ENCODE measurements at regions not wholly inside any gene's neighbourhood (a gene's known extent, or its start where the extent isn't known, plus 50 kb on each side); places are given as distances from the start of the nearest gene placed in this dataset.
A peak's percentile ranks its signal among the peaks of the same experiment; 100 is the strongest.
"Not testable (repeated sequence)": the region's sequence is repeated elsewhere in the genome, so short reads cannot be mapped to it uniquely, and the experiment has no call there.

GRCh38 chr1:244325056-244325758, 126.5 kb downstream of the ADSS2 start:
- H3K27ac Mint-ChIP-seq: peak overlapping the region; percentile 87
- ATAC-seq: peak; percentile 75
- H3K9me3 ChIP-seq (ENCODE audit: control insufficient read depth, low read length, poor library complexity, severe bottlenecking): no peaks in the 10 kb centered on the region
- peaks cover 9% of the 10 kb centered on the region for H3K36me3 Mint-ChIP-seq (ENCODE audit: low read depth)
- no peak for DNase-seq
- peak overlapping the region; percentile 70 for H3K4me3 Mint-ChIP-seq
- peaks cover 21% of the 10 kb centered on the region for H3K4me1 Mint-ChIP-seq
- H3K27me3 Mint-ChIP-seq: no peaks in the 10 kb centered on the region

GRCh38 chr1:244326757-244327156, 125.0 kb downstream of the ADSS2 start:
- DNase-seq (no peak), ATAC-seq (no peak)
- Mint-ChIP-seq H3K27ac (peak overlapping the region; percentile 2), H3K27me3 (no peaks in the 10 kb centered on the region), H3K36me3 (ENCODE audit: low read depth) (peaks cover 9% of the 10 kb centered on the region), H3K4me1 (peaks cover 21% of the 10 kb centered on the region), H3K4me3 (no peak overlapping the region)
- H3K9me3 ChIP-seq (ENCODE audit: control insufficient read depth, low read length, poor library complexity, severe bottlenecking): no peaks in the 10 kb centered on the region

- Mint-ChIP-seq H3K27ac (peak overlapping the region; percentile 2), H3K4me3 (no peak overlapping the region)
Measured at GRCh38 chr1:244327533-244327932, 124.2 kb downstream of the ADSS2 start.

GRCh38 chr1:244328476-244328875, 123.2 kb downstream of the ADSS2 start:
- no peak for DNase-seq
- Mint-ChIP-seq H3K36me3 (ENCODE audit: low read depth) (peaks cover 9% of the 10 kb centered on the region), H3K4me1 (peaks cover 17% of the 10 kb centered on the region), H3K4me3 (no peak overlapping the region), H3K27me3 (peaks cover under 1% of the 10 kb centered on the region), H3K27ac (no peak overlapping the region)
- ATAC-seq: no peak
- no peaks in the 10 kb centered on the region for H3K9me3 ChIP-seq (ENCODE audit: control insufficient read depth, low read length, poor library complexity, severe bottlenecking)

More at GRCh38 chr1:244327533-244327932, 124.2 kb downstream of the ADSS2 start:
- Mint-ChIP-seq H3K27me3 (no peaks in the 10 kb centered on the region), H3K4me1 (peaks cover 20% of the 10 kb centered on the region), H3K36me3 (ENCODE audit: low read depth) (peaks cover 9% of the 10 kb centered on the region)
- DNase-seq: no peak
- H3K9me3 ChIP-seq (ENCODE audit: control insufficient read depth, low read length, poor library complexity, severe bottlenecking): no peaks in the 10 kb centered on the region
- no peak for ATAC-seq

- Mint-ChIP-seq H3K27ac (no peak overlapping the region), H3K27me3 (peaks cover 13% of the 10 kb centered on the region), H3K4me1 (peaks cover 13% of the 10 kb centered on the region), H3K36me3 (ENCODE audit: low read depth) (peaks cover 11% of the 10 kb centered on the region), H3K4me3 (no peak overlapping the region)
- H3K9me3 ChIP-seq (ENCODE audit: control insufficient read depth, low read length, poor library complexity, severe bottlenecking): no peaks in the 10 kb centered on the region
- DNase-seq (no peak), ATAC-seq (no peak)
Measured at GRCh38 chr1:244329591-244330317, 122.0 kb downstream of the ADSS2 start.

- no peaks in the 10 kb centered on the region for H3K9me3 ChIP-seq (ENCODE audit: control insufficient read depth, low read length, poor library complexity, severe bottlenecking)
- ATAC-seq (no peak), DNase-seq (no peak)
- no peak overlapping the region for H3K4me3 Mint-ChIP-seq
- peaks cover 11% of the 10 kb centered on the region for H3K36me3 Mint-ChIP-seq (ENCODE audit: low read depth)
- H3K4me1 Mint-ChIP-seq: peaks cover 8% of the 10 kb centered on the region
- peaks cover 13% of the 10 kb centered on the region for H3K27me3 Mint-ChIP-seq
- H3K27ac Mint-ChIP-seq: no peak overlapping the region
Measured at GRCh38 chr1:244330318-244330625, 121.4 kb downstream of the ADSS2 start.

- H3K4me3 Mint-ChIP-seq; H3K4me1 Mint-ChIP-seq; H3K36me3 Mint-ChIP-seq (ENCODE audit: low read depth); ATAC-seq; DNase-seq; H3K27ac Mint-ChIP-seq; H3K9me3 ChIP-seq (ENCODE audit: control insufficient read depth, low read length, poor library complexity, severe bottlenecking): not testable (repeated sequence)
- peaks cover 18% of the 10 kb centered on the region for H3K27me3 Mint-ChIP-seq
Measured at GRCh38 chr1:244332761-244333160, 118.9 kb downstream of the ADSS2 start.

- not testable (repeated sequence) for ATAC-seq; H3K4me1 Mint-ChIP-seq; H3K27ac Mint-ChIP-seq; H3K9me3 ChIP-seq (ENCODE audit: control insufficient read depth, low read length, poor library complexity, severe bottlenecking); H3K36me3 Mint-ChIP-seq (ENCODE audit: low read depth); DNase-seq; H3K4me3 Mint-ChIP-seq
- peaks cover 25% of the 10 kb centered on the region for H3K27me3 Mint-ChIP-seq
Measured at GRCh38 chr1:244334315-244334714, 117.4 kb downstream of the ADSS2 start.

GRCh38 chr1:244334842-244335241, 116.9 kb downstream of the ADSS2 start:
- not testable (repeated sequence) for ATAC-seq; H3K4me3 Mint-ChIP-seq; H3K9me3 ChIP-seq (ENCODE audit: control insufficient read depth, low read length, poor library complexity, severe bottlenecking); H3K4me1 Mint-ChIP-seq; DNase-seq; H3K27ac Mint-ChIP-seq; H3K36me3 Mint-ChIP-seq (ENCODE audit: low read depth)
- H3K27me3 Mint-ChIP-seq: peaks cover 25% of the 10 kb centered on the region

- H3K4me1 Mint-ChIP-seq: no peaks in the 10 kb centered on the region
- H3K9me3 ChIP-seq (ENCODE audit: control insufficient read depth, low read length, poor library complexity, severe bottlenecking): no peaks in the 10 kb centered on the region
- DNase-seq: no peak
- no peak overlapping the region for H3K27ac Mint-ChIP-seq
- no peak overlapping the region for H3K4me3 Mint-ChIP-seq
- H3K27me3 Mint-ChIP-seq: peaks cover 25% of the 10 kb centered on the region
- H3K36me3 Mint-ChIP-seq (ENCODE audit: low read depth): peaks cover 2% of the 10 kb centered on the region
- ATAC-seq: no peak
Measured at GRCh38 chr1:244335456-244335855, 116.3 kb downstream of the ADSS2 start.

- no peak for ATAC-seq
- H3K9me3 ChIP-seq (ENCODE audit: control insufficient read depth, low read length, poor library complexity, severe bottlenecking): no peaks in the 10 kb centered on the region
- no peak for DNase-seq
- H3K4me3 Mint-ChIP-seq: no peak overlapping the region
- H3K36me3 Mint-ChIP-seq (ENCODE audit: low read depth): peaks cover 2% of the 10 kb centered on the region
- H3K4me1 Mint-ChIP-seq: no peaks in the 10 kb centered on the region
- no peak overlapping the region for H3K27ac Mint-ChIP-seq
- H3K27me3 Mint-ChIP-seq: peaks cover 25% of the 10 kb centered on the region
Measured at GRCh38 chr1:244336232-244336899, 115.3 kb downstream of the ADSS2 start.

- no peaks in the 10 kb centered on the region for H3K4me1 Mint-ChIP-seq
- H3K4me3 Mint-ChIP-seq: no peak overlapping the region
- ATAC-seq: no peak
- no peaks in the 10 kb centered on the region for H3K9me3 ChIP-seq (ENCODE audit: control insufficient read depth, low read length, poor library complexity, severe bottlenecking)
- no peak overlapping the region for H3K27ac Mint-ChIP-seq
- peaks cover 2% of the 10 kb centered on the region for H3K36me3 Mint-ChIP-seq (ENCODE audit: low read depth)
- H3K27me3 Mint-ChIP-seq: peaks cover 25% of the 10 kb centered on the region
- no peak for DNase-seq
Measured at GRCh38 chr1:244337839-244338238, 113.9 kb downstream of the ADSS2 start.

GRCh38 chr1:244339073-244339692, 112.5 kb downstream of the ADSS2 start:
- ATAC-seq: no peak
- Mint-ChIP-seq H3K27ac (no peak overlapping the region), H3K36me3 (ENCODE audit: low read depth) (peaks cover 2% of the 10 kb centered on the region), H3K27me3 (peaks cover 17% of the 10 kb centered on the region), H3K4me1 (no peaks in the 10 kb centered on the region), H3K4me3 (no peak overlapping the region)
- H3K9me3 ChIP-seq (ENCODE audit: control insufficient read depth, low read length, poor library complexity, severe bottlenecking): no peaks in the 10 kb centered on the region
- no peak for DNase-seq
